ENCODE measurements at regions not wholly inside any gene's neighbourhood (a gene's known extent, or its start where the extent isn't known, plus 50 kb on each side); places are given as distances from the start of the nearest gene placed in this dataset.

GRCh38 chr2:39608686-39609441 is 56.9 kb upstream of the TMEM178A start:
- no peak for TF ChIP-seq POLR2AphosphoS5 (IDR thresholded peaks at IDR 0.05)
- TF ChIP-seq EP300 (IDR thresholded peaks at IDR 0.05): no peak
- no peak for TF ChIP-seq POLR2A (IDR thresholded peaks at IDR 0.05)
- TF ChIP-seq CTCF (IDR thresholded peaks at IDR 0.05): no peak
- Histone ChIP-seq H3K27me3 (no peaks in the 10 kb centered on the region), H3K4me3 (no peak overlapping the region), H3K4me1 (peaks cover 4 to 17% (median 13%) of the 10 kb centered on the region in 4 donors), H3K36me3 (no peaks in the 10 kb centered on the region), H3K9me3 (no peaks in the 10 kb centered on the region), H3K27ac (no peak overlapping the region)
- intact Hi-C loops (cut with DNase I; ENCODE audit: low total_unique reads): no loop called here
- WGBS, 5 donors: 19 to 41% (median 28%) methylated on average over 6 of the region's 6 CpGs
- DNase-seq: no peak

GRCh38 chr2:39609917-39610316 is 55.8 kb upstream of the TMEM178A start:
- no peak for DNase-seq
- Histone ChIP-seq H3K9me3 (no peaks in the 10 kb centered on the region), H3K27ac (no peak overlapping the region), H3K4me3 (no peak overlapping the region), H3K27me3 (no peaks in the 10 kb centered on the region), H3K36me3 (no peaks in the 10 kb centered on the region), H3K4me1 (peaks cover 4 to 17% (median 13%) of the 10 kb centered on the region in 4 donors)
- intact Hi-C loops (cut with DNase I; ENCODE audit: low total_unique reads): no loop called here
- 91 to 94% (median 93%) methylated on average over 2 of the region's 2 CpGs for WGBS, 5 donors
- TF ChIP-seq POLR2AphosphoS5 (IDR thresholded peaks at IDR 0.05) (no peak), EP300 (IDR thresholded peaks at IDR 0.05) (no peak), CTCF (IDR thresholded peaks at IDR 0.05) (no peak), POLR2A (IDR thresholded peaks at IDR 0.05) (no peak)

- TF ChIP-seq POLR2A (IDR thresholded peaks at IDR 0.05) (no peak), EP300 (IDR thresholded peaks at IDR 0.05) (no peak), POLR2AphosphoS5 (IDR thresholded peaks at IDR 0.05) (no peak), CTCF (IDR thresholded peaks at IDR 0.05) (no peak)
- peaks cover 0 to 13% (median 5%) of the 10 kb centered on the region in 4 donors for H3K4me1 ChIP-seq
- intact Hi-C loops (cut with DNase I; ENCODE audit: low total_unique reads): no loop called here
- H3K4me3 ChIP-seq: no peak overlapping the region
- H3K27ac ChIP-seq: no peak overlapping the region
- H3K27me3 ChIP-seq: no peaks in the 10 kb centered on the region
- WGBS, 5 donors: 0 to 97% (median 61%) methylated on average over 1 of the region's 1 CpG
- no peak for DNase-seq
- no peaks in the 10 kb centered on the region for H3K36me3 ChIP-seq
- H3K9me3 ChIP-seq: no peaks in the 10 kb centered on the region
Observed at GRCh38 chr2:39615675-39616074, 50.0 kb upstream of the TMEM178A start.

Measured in stomach (tissue), 8 donors.